ENCODE measurements at regions not wholly inside any gene's neighbourhood (a gene's known extent, or its start where the extent isn't known, plus 50 kb on each side); places are given as distances from the start of the nearest gene placed in this dataset.
A peak's percentile ranks its signal among the peaks of the same experiment; 100 is the strongest.
"Not testable (repeated sequence)": the region's sequence is repeated elsewhere in the genome, so short reads cannot be mapped to it uniquely, and the experiment has no call there.

DNA sequence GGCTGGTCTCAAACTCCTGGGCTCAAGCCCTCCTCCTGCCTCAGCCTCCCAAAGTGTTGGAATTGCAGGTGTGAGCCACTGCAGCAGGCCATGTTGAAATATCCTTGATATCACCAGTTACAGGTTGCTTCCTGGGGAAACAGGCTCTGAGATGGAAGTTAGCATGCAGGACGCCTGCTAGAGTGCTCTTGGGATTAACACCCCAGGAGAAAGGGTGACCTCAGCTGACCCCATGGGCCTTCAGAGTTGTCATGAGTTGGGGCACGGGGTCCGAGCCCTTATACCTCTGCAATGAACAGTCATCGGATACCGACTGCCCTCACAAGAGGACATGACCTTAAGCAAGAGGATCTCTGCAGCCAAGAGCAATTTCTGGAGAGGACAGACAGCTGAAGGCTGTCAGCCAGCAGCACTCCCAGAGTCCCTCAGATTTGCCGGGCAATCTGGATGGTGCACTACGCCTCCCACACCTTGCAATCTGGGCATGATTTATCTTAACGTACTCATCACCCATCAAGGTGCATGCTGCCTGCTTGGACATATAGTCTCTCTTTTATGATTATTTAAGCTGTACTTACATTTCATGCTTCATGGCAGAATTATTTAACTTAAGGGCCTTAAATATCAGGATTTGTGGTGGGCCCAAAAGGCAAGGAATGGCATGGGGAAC lies 134.6 kb downstream of the ADSS2 start:
- DNase-seq (ENCODE audit: extremely low read depth in 1 of 2, low read depth in 1 of 2), result no peak

DNA sequence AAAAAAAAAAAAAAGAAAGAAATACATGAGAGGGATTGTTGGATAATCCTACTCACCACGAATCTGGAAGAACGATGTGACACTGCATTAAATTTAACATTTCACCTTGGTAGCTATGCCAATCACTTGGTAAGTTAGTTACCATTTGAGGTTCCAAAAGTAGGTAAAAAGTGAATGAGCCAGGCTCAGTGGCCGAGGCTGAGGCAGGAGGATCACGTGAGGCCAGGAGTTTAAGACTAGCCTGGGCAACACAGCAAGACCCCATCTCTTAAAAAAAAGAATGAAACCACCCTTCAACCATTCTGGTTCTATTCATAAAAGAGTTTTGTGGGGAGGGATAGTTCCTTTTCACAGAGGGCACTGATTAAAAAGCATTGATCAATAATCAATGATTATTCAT lies 133.6 kb downstream of the ADSS2 start:
- DNase-seq (ENCODE audit: extremely low read depth in 1 of 2, low read depth in 1 of 2), result no peak

- DNase-seq (ENCODE audit: extremely low read depth in 1 of 2, low read depth in 1 of 2), result no peak
Observed at GRCh38 chr1:244318512-244318911, 133.2 kb downstream of the ADSS2 start.

- peak; percentile 26 to 54 for DNase-seq (ENCODE audit: extremely low read depth in 1 of 2, low read depth in 1 of 2)
Observed at GRCh38 chr1:244319283-244320132, 132.2 kb downstream of the ADSS2 start.

DNA sequence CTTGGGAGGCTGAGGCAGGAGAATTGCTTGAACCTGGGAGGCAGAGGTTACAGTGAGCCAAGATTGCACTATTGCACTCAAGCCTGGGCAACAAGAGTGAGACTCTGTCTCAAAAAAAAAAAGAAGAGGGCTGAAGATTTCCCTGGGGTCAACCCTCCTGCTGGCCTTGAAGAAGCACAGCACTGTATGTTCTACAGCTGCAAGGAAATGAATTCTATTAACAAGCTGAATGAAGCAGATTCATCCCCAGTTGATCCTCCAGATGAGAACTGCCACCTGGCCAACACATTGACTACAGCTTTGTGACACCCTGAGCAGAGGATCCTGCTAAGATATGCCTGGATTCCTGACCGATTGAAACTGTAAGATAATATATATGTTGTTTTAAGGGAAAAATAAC lies 129.5 kb downstream of the ADSS2 start:
- no peak for DNase-seq (ENCODE audit: extremely low read depth in 1 of 2, low read depth in 1 of 2)

DNA sequence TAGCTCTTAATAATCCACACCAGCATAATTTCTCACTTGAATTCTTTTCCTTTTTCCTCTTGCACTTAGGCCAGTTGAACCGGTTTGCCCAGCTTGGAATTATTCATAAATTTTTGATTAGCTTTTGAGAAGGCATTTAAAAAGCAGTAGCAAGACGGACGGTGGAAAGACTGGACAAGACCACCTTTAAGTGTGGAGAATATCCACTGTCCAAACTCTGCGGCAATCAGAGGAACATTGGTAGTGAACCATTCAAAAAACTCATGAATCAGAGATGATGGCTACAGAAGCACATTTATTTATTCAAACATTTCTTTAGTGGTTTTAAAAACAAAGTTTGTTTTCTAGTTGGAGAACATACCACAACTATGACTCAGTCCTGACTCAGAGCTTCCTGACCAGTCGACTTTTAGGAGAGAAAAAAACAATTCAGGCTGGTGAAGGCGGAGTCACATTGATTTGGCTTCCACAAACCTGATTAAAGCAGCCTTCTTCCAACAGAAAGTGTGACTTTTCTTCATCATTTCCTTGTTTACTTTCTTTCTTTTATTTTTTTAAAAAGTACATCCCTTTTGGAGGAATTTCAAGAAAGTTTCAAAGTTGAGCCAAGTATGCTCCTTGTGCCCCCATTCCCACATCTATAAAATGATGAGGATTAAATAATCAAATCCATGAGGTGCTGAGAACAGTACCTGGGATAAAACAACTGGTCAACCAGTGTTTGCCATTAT lies 128.8 kb downstream of the ADSS2 start:
- DNase-seq (ENCODE audit: extremely low read depth in 1 of 2, low read depth in 1 of 2), result peak in 1 of 2 donors; percentile 28

DNA sequence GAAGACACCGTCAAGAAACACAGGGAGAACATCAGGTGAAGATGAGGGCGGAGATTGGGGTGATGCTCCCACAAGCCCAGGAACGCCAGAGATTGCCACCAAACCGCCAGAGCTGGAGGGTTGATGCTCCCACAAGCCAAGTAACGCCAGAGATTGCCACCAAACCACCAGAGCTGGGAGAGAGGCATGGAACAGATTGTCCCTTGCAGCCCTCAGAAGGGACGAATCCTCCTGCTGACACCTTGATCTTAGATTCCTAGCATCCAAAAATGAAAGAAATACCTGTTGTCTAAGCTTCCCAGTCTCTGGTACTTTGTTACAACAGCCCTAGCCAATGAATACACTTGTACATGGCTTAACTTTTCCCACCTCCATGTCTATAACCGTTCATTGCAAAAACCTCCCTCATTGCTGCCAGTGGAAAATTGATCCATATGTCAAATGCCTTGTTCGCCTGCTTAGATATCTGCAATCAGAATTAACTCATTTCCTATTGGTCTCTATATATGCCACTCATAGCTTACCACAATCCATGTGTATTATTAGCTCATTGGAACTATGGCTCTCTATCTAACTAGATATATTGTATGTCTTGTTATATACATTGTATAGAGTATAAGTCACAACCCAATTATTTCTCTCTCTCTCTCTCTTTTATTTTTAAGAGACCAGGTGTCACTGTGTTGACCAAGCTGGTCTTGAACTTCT lies 127.4 kb downstream of the ADSS2 start:
- DNase-seq (ENCODE audit: extremely low read depth in 1 of 2, low read depth in 1 of 2), result no peak

DNA sequence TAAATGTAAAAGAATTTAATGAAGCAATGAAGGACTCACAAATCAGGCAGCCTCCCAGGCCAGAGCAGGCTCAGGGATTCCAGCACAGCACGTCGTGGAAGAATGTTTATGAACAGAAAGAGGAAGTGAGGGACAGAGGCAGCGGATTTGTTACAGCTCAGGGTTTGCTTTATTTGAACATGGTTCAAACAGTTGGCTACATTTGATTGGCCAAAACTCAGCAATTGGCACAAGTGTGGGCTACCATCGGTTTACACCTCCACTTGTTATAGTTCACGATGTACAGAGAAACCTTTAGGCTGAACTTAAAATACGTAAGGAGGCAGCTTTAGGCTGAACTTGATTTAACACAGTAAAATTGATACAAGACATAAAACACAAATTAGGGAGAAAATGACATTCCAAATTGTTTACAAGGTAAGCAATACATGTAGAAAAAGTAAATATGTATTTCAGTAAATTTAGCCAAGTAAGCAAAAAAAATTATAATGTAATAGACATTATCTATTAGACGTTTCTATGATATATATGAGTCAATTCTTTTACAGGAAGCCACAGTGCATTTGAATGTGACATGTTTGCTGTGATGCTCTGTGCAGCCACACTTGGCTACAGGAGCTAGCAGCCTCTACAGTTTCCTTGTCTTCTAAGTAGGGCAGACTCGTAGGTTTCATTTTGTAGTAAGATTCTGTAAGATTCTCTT lies 126.5 kb downstream of the ADSS2 start:
- no peak for DNase-seq (ENCODE audit: extremely low read depth in 1 of 2, low read depth in 1 of 2)

GRCh38 chr1:244326757-244327156 lies 125.0 kb downstream of the ADSS2 start:
- DNase-seq (ENCODE audit: extremely low read depth in 1 of 2, low read depth in 1 of 2), result no peak

DNA sequence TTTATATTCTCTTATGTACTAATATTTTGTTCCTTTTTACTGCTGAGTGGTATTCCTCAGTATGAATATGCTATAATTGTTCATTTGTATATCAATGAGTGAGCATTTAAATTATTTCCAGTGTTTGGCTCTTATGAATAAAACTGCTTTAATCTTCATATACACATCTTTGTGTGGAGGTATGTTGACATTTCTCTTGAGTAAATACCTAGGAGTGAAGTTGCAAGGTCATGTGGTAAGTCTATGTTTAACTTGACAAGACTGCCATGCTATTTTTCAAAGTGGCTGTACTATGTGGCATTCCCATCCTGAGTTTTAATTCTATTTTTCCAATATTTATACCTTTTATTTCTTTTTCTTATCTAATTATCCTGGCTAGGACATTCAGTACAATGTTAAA lies 124.2 kb downstream of the ADSS2 start:
- DNase-seq (ENCODE audit: extremely low read depth in 1 of 2, low read depth in 1 of 2), result no peak

DNA sequence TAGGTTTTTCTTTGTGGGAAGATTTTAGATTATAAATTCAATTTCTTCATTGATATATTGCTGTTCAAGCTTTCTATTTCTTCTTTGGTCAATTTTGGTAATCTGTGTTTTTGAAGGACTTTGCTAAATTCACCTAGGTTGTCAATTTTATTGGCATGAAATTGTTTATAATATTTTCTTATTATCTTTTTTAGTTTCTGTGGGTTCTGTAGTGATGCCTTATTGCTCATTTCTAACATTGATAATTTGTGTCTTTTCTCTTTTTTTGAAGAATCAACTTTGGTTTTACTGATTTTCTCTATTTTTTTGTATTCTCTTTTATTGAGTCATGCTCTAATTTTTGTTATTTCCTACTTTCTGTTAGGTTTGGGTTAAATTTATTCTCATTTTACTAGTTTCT lies 123.2 kb downstream of the ADSS2 start:
- DNase-seq (ENCODE audit: extremely low read depth in 1 of 2, low read depth in 1 of 2), result no peak

DNA sequence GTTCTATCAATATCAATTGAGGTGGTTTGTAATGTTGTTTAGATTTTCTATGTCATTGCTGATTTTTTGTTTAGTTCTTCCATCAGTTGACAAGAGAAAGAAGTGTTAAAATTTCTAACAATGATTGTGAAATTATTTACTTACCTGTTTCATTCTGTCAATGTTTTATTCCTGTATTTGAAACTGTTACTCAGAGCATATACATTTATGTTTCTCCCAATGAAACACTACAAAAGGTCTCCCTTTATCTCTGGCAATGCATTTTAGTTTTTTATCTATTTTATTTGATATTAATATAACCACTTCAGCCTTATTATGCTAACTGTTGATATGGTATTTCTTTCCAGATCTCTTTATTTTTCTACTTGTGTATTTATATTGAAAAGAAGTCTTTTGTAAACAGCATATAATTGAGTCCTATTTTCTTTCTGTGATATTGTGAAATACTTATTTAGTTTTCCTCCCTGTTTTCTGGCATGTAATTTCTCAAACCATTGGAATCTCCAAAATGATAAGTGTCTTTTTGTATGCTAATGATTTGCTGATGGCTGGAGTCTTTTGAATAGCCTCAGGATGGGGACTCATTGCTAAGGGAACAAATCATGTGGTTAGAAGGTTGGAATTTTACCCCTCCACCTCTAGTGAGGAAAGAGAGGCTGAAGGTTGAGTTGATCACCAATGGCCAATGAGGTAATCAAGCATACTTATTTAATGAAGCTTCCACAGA lies 122.0 kb downstream of the ADSS2 start:
- no peak for DNase-seq (ENCODE audit: extremely low read depth in 1 of 2, low read depth in 1 of 2)

GRCh38 chr1:244330318-244330625 lies 121.4 kb downstream of the ADSS2 start:
- DNase-seq (ENCODE audit: extremely low read depth in 1 of 2, low read depth in 1 of 2), result no peak

DNA sequence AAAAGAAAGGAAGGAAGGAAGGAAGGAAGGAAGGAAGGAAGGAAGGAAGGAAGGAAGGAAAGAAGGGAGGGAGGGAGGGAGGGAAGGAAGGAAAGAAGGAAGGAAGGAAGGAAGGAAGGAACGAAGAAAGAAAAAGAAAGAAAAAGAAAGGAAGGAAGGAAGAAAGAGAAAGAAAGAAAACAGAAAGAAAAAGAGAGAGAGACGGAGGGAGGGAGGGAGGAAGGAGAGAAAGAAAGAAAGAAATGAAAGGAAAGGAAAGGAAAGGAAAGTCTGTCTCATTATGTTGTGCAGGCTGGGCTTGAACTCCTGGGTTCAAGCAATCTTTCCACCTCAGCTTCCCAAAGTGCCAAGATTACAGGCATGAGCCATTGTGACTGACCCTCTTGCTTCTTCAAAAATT lies 118.9 kb downstream of the ADSS2 start:
- not testable (repeated sequence) for DNase-seq (ENCODE audit: extremely low read depth in 1 of 2, low read depth in 1 of 2)

DNA sequence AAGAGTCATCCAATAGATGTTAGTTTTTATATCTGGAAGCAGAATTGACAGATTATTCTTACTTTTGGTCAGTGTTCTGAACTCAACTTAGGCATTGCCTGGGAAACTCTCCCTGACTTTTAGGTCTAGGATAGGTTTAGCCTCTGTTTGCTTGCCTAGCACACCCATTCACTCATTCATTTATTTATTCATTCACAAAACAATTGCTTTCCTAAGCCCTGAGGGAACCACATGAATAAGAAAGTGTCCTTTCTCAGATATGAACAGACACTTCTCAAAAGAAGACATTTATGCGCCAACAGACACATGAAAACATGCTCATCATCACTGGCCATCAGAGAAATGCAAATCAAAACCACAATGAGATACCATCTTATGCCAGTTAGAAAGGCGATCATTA lies 117.4 kb downstream of the ADSS2 start:
- DNase-seq (ENCODE audit: extremely low read depth in 1 of 2, low read depth in 1 of 2), result not testable (repeated sequence)

DNA sequence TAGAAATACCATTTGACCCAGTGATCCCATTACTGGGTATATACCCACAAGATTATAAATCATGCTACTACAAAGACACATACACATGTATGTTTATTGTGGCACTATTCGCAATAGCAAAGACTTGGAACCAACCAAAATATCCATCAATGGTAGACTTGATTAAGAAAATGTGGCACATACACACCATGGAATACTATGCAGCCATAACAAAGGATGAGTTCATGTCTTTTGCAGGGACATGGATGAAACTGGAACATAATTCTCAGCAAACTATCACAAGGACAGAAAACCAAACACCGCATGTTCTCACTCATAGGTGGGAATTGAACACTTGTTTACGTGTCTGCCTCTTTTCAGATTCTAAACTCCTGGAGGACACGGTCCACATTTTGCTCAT lies 116.9 kb downstream of the ADSS2 start:
- DNase-seq (ENCODE audit: extremely low read depth in 1 of 2, low read depth in 1 of 2), result not testable (repeated sequence)

DNA sequence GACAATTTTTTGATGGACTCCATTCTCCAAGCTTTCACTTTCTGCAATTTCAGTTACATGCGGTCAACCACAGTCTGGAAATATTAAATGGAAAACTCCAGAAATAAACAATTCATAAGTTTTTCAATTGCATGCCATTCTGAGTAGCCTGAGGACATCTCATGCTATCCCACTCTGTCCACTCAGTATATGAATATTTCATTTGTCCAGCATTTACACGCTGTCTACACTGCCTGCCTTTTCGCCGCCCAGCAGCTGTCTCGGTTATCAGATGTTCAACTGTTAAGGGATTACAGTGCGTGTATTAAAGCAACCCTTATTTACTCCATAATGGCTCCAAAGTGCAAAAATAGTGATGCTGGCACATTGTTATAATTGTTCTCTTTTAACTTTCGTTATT lies 116.3 kb downstream of the ADSS2 start:
- DNase-seq (ENCODE audit: extremely low read depth in 1 of 2, low read depth in 1 of 2), result no peak

DNA sequence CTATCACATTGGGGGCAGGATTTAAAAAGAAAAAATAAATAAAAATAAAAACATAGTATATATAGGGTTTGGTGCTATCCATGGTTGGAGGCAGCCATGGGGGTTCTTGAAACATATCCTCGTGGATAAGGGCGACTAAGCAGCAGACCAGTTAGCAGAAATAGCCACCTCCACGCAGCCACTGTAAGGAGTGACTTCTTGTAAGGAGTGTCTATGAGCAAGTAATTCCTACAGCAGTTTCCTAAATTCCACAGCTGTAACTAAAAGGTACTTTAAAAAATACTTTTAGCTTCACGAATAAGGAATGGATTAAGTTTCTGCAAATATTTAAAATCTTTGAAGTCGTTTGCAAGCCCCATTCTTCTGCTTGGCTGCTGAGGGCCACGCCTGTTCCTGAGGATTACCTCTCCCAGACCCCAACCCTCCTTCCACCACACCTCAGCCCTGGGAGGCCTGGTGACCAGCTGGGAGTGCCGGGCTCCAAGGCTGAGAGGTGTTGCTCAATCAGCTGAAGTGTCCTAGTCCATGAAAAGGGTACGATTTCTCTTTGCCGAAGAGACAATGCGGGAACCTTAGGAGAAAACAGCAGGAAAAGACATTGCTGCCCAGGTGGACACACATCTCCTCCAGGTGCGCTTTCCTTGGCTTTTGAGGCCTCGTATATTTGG lies 115.3 kb downstream of the ADSS2 start:
- no peak for DNase-seq (ENCODE audit: extremely low read depth in 1 of 2, low read depth in 1 of 2)

DNA sequence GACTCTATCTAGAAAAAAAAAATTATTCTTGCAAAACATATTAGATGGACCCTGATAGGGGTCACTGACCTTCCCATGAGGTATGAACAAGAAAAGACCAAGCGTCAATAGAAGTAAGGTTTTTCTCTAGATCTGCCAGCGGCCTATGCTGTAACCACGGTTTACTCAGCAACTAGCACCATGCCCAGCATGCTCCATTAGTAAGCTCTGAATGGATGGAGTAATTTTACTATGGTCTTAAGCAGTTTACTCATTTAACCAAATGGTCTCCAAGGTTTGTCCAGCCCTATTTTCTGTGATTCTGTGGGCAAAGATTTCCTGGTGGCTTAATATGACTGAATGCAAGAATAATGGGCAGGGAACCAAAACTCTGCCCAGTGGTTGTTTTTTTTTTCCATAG lies 113.9 kb downstream of the ADSS2 start:
- DNase-seq (ENCODE audit: extremely low read depth in 1 of 2, low read depth in 1 of 2), result no peak

Measured in stimulated activated CD8-positive, alpha-beta memory T cell treated with anti-CD3 and anti-CD28 coated beads, Interleukin-7, amount 100 ng/mL, for 48 hours (primary cell).